MM.1S (cell line): ENCODE measurements at regions not wholly inside any gene's neighbourhood (a gene's known extent, or its start where the extent isn't known, plus 50 kb on each side); places are given as distances from the start of the nearest gene placed in this dataset.
"Not testable (repeated sequence)": the region's sequence is repeated elsewhere in the genome, so short reads cannot be mapped to it uniquely, and the experiment has no call there.

Source experiments
- DNase-seq: peaks from one replicate; pipeline ENCODE4 v3.0.0-alpha.2; 2015
- H2AFZ ChIP-seq: fragments of 300-600 bp; sonication (generic); 2 replicates; pipeline ENCODE4 v1.6.0; 2016; ENCODE audit warnings: antibody characterized with exemption, low read length
- H3F3A ChIP-seq: fragments of 300-600 bp; sonication (generic); 2 replicates; pipeline ENCODE4 v1.6.1; 2016; ENCODE audit warnings: mild to moderate bottlenecking, antibody characterized with exemption, low read length, moderate library complexity, mixed read lengths; ENCODE audit not compliant: insufficient read depth
- H3K27ac ChIP-seq: fragments of 300-600 bp; sonication (generic); 2 replicates; pipeline ENCODE4 v1.5.1; 2016; ENCODE audit warnings: mild to moderate bottlenecking, low read length
- H3K27me3 ChIP-seq: fragments of 300-600 bp; sonication (generic); replicated peaks from 2 replicates; pipeline ENCODE4 v1.6.0; 2016; ENCODE audit warnings: low read length; ENCODE audit not compliant: insufficient read depth
- H3K36me3 ChIP-seq: fragments of 300-600 bp; sonication (generic); replicated peaks from 2 replicates; pipeline ENCODE4 v1.6.1; 2016; ENCODE audit warnings: mild to moderate bottlenecking, low read length, mixed read lengths; ENCODE audit not compliant: insufficient read depth
- H3K4me1 ChIP-seq: fragments of 300-600 bp; sonication (generic); 2 replicates; pipeline ENCODE4 v1.6.1; 2016; ENCODE audit warnings: low read length, mixed read lengths
- H3K4me2 ChIP-seq: fragments of 300-600 bp; sonication (generic); 2 replicates; pipeline ENCODE4 v1.6.0; 2016; ENCODE audit warnings: low read depth, low read length
- H3K4me3 ChIP-seq: fragments of 300-600 bp; sonication (generic); 2 replicates; pipeline ENCODE4 v1.5.1; 2016; ENCODE audit warnings: low read length, mixed read lengths
- H3K79me2 ChIP-seq: fragments of 300-600 bp; sonication (generic); 2 replicates; pipeline ENCODE4 v1.6.1; 2016; ENCODE audit warnings: mixed run types, low read length, mixed read lengths
- H3K9ac ChIP-seq: fragments of 300-600 bp; sonication (generic); 2 replicates; pipeline ENCODE4 v1.6.1; 2016; ENCODE audit warnings: low read length, mixed read lengths
- H3K9me2 ChIP-seq: fragments of 300-600 bp; sonication (generic); replicated peaks from 2 replicates; pipeline ENCODE4 v1.6.1; 2016; ENCODE audit warnings: mild to moderate bottlenecking, low read length, mixed read lengths; ENCODE audit not compliant: insufficient read depth
- H3K9me3 ChIP-seq: fragments of 300-600 bp; sonication (generic); replicated peaks from 2 replicates; pipeline ENCODE4 v1.6.1; 2016; ENCODE audit warnings: mild to moderate bottlenecking, low read length, mixed read lengths; ENCODE audit not compliant: insufficient read depth
- H4K20me1 ChIP-seq: fragments of 300-600 bp; sonication (generic); 2 replicates; pipeline ENCODE4 v1.6.1; 2016; ENCODE audit warnings: mild to moderate bottlenecking, low read length, moderate library complexity, mixed read lengths; ENCODE audit not compliant: insufficient read depth
- EZH2 ChIP-seq: fragments of 300-600 bp; sonication (generic); optimal IDR thresholded peaks from 2 replicates; pipeline ENCODE3; 2017; ENCODE audit warnings: low read depth, mild to moderate bottlenecking, antibody characterized with exemption, low read length, mixed read lengths
- EZH2phosphoT487 ChIP-seq: fragments of 300-600 bp; sonication (generic); IDR thresholded peaks from 2 replicates; pipeline ENCODE4 v1.6.1; 2018; ENCODE audit warnings: antibody characterized with exemption, low read length
- TF ChIP-seq, protein P1 (sequence below): fragments of 300-600 bp; sonication (generic); IDR thresholded peaks from 2 replicates; pipeline ENCODE4 v1.5.1; 2016; ENCODE audit warnings: antibody characterized with exemption, low read length, mixed read lengths

DNA sequence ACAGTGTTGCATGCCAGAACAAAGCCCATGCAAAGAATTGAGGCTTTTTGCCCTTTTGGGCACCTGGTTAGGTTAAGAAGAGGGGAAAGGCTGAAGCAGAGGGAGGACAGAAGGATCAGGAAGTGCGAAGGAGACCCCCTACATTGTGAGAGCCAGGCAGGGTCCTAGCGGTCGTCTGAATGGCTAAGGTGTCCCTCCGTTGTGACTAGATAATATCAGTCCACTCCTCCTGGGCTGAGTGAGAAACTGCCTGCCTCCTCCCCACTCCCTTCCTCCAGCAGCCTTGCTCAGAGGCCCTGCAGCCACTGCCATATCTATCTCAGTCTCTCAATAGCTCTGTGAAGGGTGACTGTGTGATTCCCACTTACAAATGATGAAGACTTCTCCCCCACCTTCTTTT, 75.1 kb downstream of the WSB1 start:
- TF ChIP-seq, protein P1, sequence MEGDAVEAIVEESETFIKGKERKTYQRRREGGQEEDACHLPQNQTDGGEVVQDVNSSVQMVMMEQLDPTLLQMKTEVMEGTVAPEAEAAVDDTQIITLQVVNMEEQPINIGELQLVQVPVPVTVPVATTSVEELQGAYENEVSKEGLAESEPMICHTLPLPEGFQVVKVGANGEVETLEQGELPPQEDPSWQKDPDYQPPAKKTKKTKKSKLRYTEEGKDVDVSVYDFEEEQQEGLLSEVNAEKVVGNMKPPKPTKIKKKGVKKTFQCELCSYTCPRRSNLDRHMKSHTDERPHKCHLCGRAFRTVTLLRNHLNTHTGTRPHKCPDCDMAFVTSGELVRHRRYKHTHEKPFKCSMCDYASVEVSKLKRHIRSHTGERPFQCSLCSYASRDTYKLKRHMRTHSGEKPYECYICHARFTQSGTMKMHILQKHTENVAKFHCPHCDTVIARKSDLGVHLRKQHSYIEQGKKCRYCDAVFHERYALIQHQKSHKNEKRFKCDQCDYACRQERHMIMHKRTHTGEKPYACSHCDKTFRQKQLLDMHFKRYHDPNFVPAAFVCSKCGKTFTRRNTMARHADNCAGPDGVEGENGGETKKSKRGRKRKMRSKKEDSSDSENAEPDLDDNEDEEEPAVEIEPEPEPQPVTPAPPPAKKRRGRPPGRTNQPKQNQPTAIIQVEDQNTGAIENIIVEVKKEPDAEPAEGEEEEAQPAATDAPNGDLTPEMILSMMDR, result no peak
- TF ChIP-seq EZH2phosphoT487 (no peak), EZH2 (no peak)
- H3F3A ChIP-seq, result no peaks in the 10 kb centered on the region
- H3K4me1 ChIP-seq, result no peaks in the 10 kb centered on the region
- H4K20me1 ChIP-seq, result no peaks in the 10 kb centered on the region
- no peak for DNase-seq
- no peaks in the 10 kb centered on the region for H3K27me3 ChIP-seq
- no peaks in the 10 kb centered on the region for H3K36me3 ChIP-seq
- H3K27ac ChIP-seq, result no peak overlapping the region
- H3K4me2 ChIP-seq, result no peak overlapping the region
- no peak overlapping the region for H3K4me3 ChIP-seq
- H3K9ac ChIP-seq, result no peak overlapping the region
- no peaks in the 10 kb centered on the region for H3K9me3 ChIP-seq
- H2AFZ ChIP-seq, result no peak overlapping the region
- H3K9me2 ChIP-seq, result no peaks in the 10 kb centered on the region
- H3K79me2 ChIP-seq, result no peaks in the 10 kb centered on the region

DNA sequence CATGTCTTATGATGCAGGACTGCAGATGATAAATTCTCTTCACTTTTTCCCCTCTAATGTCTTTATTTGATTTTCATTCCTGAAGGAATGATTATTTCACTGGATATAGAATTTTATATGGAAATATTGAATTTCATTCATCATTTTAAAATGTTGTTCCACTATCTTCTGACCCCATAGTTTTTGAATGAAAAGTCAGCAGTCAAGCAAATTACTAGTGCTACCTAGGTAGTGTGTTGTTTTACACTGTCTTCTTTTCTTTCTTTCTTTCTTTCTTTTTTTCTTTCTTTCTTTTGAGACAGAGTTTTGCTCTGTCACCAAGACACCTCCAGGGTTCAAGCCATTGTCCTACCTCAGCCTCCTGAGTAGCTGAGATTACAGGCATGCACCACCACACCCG, 76.9 kb downstream of the WSB1 start:
- Histone ChIP-seq H3K79me2 (no peaks in the 10 kb centered on the region), H3K27me3 (no peaks in the 10 kb centered on the region), H3K27ac (no peak overlapping the region), H3K9me2 (no peaks in the 10 kb centered on the region), H2AFZ (no peak overlapping the region), H3K9me3 (no peaks in the 10 kb centered on the region), H3K36me3 (no peaks in the 10 kb centered on the region), H3K4me1 (no peaks in the 10 kb centered on the region), H3K4me3 (no peak overlapping the region), H4K20me1 (no peaks in the 10 kb centered on the region), H3K9ac (no peak overlapping the region), H3K4me2 (no peak overlapping the region), H3F3A (no peaks in the 10 kb centered on the region)
- TF ChIP-seq EZH2phosphoT487 (no peak), EZH2 (no peak)
- TF ChIP-seq, protein P1, result no peak
- no peak for DNase-seq

GRCh38 chr17:27373695-27374094, 79.8 kb downstream of the WSB1 start:
- not testable (repeated sequence) for H2AFZ ChIP-seq, H3K36me3 ChIP-seq, H3K4me1 ChIP-seq, H4K20me1 ChIP-seq, DNase-seq, H3K9ac ChIP-seq, H3K27me3 ChIP-seq, H3K9me2 ChIP-seq, H3K27ac ChIP-seq, H3K79me2 ChIP-seq, H3K4me2 ChIP-seq, H3K9me3 ChIP-seq, H3F3A ChIP-seq, H3K4me3 ChIP-seq

DNA sequence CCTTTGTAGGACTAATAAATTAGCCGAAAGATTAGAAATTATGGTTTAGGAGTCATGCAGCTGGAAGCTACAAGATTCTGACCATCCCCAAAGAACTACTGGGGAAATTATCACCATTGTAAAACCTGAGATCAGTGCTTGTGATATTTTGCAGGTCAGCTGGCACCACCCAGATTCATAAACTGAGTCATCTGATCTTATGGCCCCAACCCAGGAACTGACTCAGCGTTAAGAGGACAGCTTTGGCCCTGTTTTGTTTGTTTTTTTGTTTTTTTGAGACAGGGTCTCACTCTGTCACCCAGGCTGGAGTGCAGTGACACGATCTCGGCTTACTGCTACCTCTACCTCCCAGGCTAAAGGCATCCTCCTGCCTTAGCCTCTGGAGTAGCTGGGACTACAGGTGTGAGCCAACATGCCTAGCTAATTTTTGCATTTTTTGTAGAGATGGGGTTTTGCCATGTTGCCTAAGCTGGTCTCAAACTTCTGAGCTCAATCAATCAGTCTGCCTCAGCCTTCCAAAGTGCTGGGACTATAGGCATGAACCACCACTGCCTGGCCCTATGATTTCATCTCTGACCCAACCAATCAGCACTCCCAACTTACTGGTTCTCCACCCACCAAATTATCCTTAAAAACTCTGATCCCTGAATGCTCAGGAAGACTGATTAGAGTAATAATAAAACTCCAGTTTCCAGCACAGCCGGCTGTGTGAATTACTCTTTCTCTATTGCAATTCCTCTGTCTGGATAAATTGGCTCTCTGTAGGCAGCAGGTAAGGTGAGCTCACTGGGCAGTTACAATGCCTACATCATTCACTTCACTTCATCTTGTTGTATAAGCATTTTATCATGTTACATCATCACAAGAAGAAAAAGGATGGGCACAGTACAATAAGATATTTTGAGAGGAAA, 79.4 kb upstream of the KSR1 start:
- H3F3A ChIP-seq, result no peaks in the 10 kb centered on the region
- no peak for DNase-seq
- TF ChIP-seq EZH2, result no peak
- TF ChIP-seq EZH2phosphoT487, result no peak
- TF ChIP-seq, protein P1, result no peak
- no peaks in the 10 kb centered on the region for H3K4me1 ChIP-seq
- no peak overlapping the region for H3K4me3 ChIP-seq
- H3K9ac ChIP-seq, result no peak overlapping the region
- no peaks in the 10 kb centered on the region for H3K9me2 ChIP-seq
- H3K27ac ChIP-seq, result no peak overlapping the region
- no peaks in the 10 kb centered on the region for H3K9me3 ChIP-seq
- H3K4me2 ChIP-seq, result no peak overlapping the region
- no peaks in the 10 kb centered on the region for H3K79me2 ChIP-seq
- no peaks in the 10 kb centered on the region for H4K20me1 ChIP-seq
- H2AFZ ChIP-seq, result no peak overlapping the region
- H3K36me3 ChIP-seq, result no peaks in the 10 kb centered on the region
- H3K27me3 ChIP-seq, result no peaks in the 10 kb centered on the region
